ENCODE measurements at regions not wholly inside any gene's neighbourhood (a gene's known extent, or its start where the extent isn't known, plus 50 kb on each side); places are given as distances from the start of the nearest gene placed in this dataset.

DNA sequence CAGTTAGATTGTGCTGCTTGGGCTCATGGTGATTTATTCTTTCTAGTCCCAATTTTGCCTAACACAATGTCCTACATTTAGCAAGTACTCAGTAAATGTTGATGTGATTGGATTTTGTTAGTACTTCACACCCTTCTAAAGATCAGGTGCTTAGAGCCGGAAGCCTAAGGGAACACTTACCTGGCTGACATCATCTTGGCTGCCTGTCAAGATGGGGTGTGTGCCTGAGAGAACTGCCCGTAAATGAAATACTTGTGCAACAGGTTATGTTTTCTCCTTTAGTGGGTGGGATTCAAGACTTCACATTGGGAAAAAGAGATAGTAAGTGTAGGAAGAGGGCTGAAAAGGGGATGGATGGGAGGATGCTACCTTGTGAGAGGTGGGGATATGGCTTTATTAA, 75.5 kb upstream of the MACF1 start:
- TF ChIP-seq, protein P1, sequence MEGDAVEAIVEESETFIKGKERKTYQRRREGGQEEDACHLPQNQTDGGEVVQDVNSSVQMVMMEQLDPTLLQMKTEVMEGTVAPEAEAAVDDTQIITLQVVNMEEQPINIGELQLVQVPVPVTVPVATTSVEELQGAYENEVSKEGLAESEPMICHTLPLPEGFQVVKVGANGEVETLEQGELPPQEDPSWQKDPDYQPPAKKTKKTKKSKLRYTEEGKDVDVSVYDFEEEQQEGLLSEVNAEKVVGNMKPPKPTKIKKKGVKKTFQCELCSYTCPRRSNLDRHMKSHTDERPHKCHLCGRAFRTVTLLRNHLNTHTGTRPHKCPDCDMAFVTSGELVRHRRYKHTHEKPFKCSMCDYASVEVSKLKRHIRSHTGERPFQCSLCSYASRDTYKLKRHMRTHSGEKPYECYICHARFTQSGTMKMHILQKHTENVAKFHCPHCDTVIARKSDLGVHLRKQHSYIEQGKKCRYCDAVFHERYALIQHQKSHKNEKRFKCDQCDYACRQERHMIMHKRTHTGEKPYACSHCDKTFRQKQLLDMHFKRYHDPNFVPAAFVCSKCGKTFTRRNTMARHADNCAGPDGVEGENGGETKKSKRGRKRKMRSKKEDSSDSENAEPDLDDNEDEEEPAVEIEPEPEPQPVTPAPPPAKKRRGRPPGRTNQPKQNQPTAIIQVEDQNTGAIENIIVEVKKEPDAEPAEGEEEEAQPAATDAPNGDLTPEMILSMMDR (IDR thresholded peaks at IDR 0.05; ENCODE audit: low read length, missing control alignments): no peak
- DNase-seq (ENCODE audit: low read depth): no peak
- H3K4me3 ChIP-seq (replicated peaks; ENCODE audit: low read depth, low read length): no peak overlapping the region

DNA sequence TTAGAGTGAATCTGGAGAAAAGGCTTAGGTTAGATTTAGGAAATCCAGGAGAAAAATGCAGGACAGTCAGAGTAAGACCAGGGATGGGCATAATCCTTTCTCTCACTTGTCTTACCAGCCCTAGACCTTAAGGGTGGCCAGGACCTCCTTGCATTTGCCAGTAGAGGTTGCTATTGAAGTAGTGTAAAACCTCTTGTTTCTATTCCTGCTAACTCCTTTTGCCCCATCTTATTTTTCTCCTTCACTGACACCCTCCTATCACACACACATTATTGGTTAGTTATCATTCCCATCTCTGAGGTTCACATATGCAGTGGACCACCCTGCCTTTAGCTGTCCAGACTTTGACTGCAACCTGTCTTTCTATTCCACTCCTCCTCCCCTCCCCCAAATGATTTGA, 75.0 kb upstream of the MACF1 start:
- TF ChIP-seq, protein P1 (IDR thresholded peaks at IDR 0.05; ENCODE audit: low read length, missing control alignments): peak; percentile 54
- peak; percentile 69 for DNase-seq (ENCODE audit: low read depth)
- H3K4me3 ChIP-seq (replicated peaks; ENCODE audit: low read depth, low read length): no peak overlapping the region

DNA sequence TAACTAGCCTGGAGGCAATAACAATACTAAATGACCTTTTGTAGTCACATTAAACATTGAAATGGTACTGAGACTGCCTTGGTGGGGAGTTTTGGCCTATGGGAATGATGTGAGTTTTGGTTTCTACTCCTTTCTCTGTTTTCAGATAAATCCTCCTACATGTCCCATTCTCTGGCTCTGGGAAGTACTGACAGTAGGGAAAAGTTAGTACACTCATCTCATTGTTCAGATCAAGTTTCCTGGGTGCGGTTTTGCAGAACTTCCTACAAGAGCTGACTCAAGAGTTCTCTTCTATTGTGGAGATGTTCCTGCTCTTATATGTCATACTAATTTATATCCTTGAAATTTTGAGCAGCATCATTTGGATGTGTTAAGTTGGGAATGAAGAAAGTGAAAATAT, 74.2 kb upstream of the MACF1 start:
- DNase-seq (ENCODE audit: low read depth): peak; percentile 94
- TF ChIP-seq, protein P1 (IDR thresholded peaks at IDR 0.05; ENCODE audit: low read length, missing control alignments): no peak
- H3K4me3 ChIP-seq (replicated peaks; ENCODE audit: low read depth, low read length): no peak overlapping the region

DNA sequence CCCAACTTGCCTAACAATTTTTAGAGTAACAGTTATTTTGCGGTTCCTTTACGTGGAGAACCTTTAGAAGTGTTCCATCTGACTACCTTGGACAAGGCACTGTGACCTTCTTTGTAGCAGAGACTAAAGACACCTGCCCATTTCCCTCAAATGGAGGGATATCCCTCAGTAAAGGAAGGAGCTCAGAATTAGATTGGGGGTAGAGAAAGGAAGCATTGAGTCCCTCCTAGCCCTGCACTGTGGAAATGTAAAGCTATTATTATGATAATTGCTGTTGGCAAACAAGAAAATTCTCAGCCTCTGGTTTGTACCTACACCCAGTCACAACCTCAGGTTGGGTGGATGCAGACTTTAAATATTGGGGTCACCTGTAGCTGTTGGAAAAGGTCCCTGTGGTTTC, 72.6 kb upstream of the MACF1 start:
- TF ChIP-seq, protein P1 (IDR thresholded peaks at IDR 0.05; ENCODE audit: low read length, missing control alignments): no peak
- no peak overlapping the region for H3K4me3 ChIP-seq (replicated peaks; ENCODE audit: low read depth, low read length)
- DNase-seq (ENCODE audit: low read depth): no peak

DNA sequence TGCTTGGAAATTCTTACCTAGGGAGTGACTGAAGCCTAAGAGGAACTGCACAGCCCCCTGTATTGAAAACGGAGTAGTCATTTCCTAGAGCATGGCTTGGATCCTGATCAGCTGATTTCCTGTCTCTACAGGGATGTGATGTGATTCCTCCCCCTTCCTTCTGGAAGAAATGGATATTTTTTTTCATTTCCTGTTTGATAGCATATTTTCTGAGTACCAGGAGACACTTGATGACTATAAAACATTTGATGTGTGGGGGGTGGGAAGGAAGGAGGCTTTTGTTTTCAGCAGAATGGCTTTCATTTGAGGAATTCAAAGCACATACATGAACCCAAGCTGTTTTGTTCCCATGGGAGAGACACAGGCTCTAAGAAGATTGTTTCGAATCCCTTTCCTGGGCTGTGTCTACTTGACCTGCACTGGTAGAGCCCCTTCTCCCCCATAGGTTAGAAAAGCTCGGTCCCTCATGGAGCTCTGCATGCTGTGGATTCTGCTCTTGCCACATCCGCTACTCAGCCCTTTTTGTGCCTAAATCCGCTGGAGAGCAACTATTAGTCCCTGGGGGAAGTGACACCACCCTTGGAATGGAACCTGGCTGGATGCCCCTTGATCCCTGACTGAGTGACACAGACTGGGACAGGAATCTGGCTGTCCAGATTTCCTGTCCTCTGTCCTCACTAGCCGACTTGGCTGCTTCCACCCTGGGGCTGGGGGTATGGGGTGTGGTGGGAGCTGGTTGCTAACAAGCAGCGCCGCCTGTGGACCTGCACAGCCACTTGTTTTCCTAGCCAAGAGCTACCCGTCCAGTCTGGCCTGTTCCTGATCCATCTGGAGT, 71.8 kb upstream of the MACF1 start:
- DNase-seq (ENCODE audit: low read depth): peak; percentile 83
- peak overlapping the region; percentile 24 for H3K4me3 ChIP-seq (replicated peaks; ENCODE audit: low read depth, low read length)
- TF ChIP-seq, protein P1 (IDR thresholded peaks at IDR 0.05; ENCODE audit: low read length, missing control alignments): peak; percentile 40

DNA sequence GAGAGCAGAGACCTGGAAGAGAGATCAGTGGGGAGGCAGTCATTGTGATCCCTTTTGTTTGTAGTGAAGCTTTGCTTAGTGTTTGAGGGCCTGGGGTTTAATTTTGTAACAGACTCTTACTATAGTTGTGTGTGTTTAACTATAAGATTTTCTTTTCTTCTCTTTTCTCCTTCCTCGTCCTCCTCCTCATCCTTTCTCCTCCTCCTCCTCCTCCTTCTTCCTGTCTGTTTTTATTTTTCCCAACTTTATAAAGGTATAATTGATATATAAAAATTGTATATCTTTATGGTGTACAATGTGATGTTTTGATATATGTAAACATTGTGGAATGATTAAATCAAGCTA, 71.2 kb upstream of the MACF1 start:
- TF ChIP-seq, protein P1 (IDR thresholded peaks at IDR 0.05; ENCODE audit: low read length, missing control alignments): no peak
- DNase-seq (ENCODE audit: low read depth): no peak
- no peak overlapping the region for H3K4me3 ChIP-seq (replicated peaks; ENCODE audit: low read depth, low read length)

All from fibroblast of pulmonary artery (primary cell).